Left lobe of liver (tissue), 2 donors: ENCODE measurements at regions not wholly inside any gene's neighbourhood (a gene's known extent, or its start where the extent isn't known, plus 50 kb on each side); places are given as distances from the start of the nearest gene placed in this dataset.
"Not testable (repeated sequence)": the region's sequence is repeated elsewhere in the genome, so short reads cannot be mapped to it uniquely, and the experiment has no call there.

Source experiments
- ATAC-seq: fragments of 200-7000 bp; cut with Tn5 transposase; one replicate; pipeline ENCODE4 v1.9.1; 2020; ENCODE audit warnings: mild to moderate bottlenecking, moderate library complexity
- DNase-seq: peaks from one replicate; pipeline ENCODE4 v3.0.0-alpha.2; 2020; ENCODE audit warnings: low spot score
- donor health status: DM: no; HTN: no; CAD: no; lungs with moderate emphysema.
- donor health status: DM: no; HTN: yes; CAD: no.

GRCh38 chr2:43005245-43005974, 213.0 kb upstream of the HAAO start:
- DNase-seq (peak; percentile 83), ATAC-seq (peak; percentile 94)

DNA sequence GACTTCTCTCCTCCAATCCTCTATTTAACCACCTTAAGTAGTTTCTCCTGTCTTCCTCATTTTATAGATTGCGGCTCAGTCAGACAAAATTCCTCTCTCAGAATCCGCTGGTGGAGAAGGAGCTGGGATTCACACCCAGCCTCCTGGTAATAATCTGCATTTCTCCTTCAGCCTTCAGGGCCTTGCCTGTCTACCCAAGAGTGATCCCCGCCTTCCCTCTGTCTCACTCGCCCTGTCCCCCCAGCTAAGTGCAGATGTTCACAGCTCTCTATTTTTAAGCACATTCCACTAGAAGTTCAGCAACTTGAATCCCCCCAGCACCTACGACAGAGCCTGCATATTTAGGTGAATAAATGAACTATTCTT, 212.5 kb upstream of the HAAO start:
- ATAC-seq (no peak), DNase-seq (no peak)

GRCh38 chr2:43004126-43004865, 211.9 kb upstream of the HAAO start:
- ATAC-seq, DNase-seq: not testable (repeated sequence)

DNA sequence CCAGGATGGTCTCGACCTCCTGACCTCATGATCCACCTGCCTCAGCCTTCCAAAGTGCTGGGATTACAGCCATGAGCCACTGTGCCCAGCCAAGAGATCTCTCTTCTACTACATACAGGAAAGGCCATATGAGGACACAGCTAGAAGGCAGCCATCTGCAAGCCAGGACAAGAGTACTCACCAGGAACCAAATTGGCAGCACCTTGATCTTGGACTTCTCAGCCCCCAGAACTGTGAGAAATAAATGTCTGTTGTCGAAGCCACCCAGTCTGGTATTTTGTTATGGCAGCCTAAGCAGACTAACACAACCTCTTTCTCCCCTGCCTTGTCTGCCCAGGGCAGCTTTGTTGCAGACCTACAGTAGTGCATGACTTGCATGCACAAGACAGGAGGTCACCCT, 211.3 kb upstream of the HAAO start:
- DNase-seq (peak; percentile 23), ATAC-seq (no peak)

DNA sequence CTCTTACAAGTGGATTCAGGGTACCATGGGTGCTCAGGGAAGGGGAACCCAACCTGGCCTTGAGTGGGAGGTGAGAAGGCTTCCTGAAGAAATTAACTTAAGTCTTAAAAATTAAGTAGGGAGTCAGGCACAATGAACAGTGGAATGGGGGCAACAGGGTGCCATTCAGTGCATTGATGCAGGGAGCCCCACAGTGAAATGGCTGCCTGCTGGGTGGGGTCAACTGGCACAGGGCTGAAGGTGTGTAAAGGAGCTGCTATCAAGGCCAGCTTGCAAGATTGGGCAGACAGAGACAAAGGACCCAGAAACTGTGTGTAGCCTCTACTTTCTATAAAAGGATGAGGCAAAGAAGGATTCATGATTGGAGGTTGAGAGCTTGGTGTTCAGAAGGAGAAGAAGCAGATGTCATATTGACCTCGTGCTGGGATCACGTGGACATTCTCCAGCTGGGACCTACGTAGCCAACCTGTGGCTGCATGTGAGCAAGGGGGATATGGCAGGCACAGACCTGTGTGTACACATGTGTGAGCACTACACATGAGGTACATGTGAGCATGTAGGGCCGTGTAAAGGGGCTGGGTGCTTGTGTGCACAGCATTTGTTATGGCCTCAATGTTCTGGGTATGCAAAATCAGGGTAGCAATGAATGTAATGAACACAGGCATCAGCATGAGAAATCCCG, 209.5 kb upstream of the HAAO start:
- DNase-seq (peak; percentile 30), ATAC-seq (no peak)

GRCh38 chr2:43001055-43001378, 208.6 kb upstream of the HAAO start:
- ATAC-seq: no peak
- DNase-seq: no peak

GRCh38 chr2:43000242-43001054, 208.1 kb upstream of the HAAO start:
- ATAC-seq: no peak
- DNase-seq: peak; percentile 41

DNA sequence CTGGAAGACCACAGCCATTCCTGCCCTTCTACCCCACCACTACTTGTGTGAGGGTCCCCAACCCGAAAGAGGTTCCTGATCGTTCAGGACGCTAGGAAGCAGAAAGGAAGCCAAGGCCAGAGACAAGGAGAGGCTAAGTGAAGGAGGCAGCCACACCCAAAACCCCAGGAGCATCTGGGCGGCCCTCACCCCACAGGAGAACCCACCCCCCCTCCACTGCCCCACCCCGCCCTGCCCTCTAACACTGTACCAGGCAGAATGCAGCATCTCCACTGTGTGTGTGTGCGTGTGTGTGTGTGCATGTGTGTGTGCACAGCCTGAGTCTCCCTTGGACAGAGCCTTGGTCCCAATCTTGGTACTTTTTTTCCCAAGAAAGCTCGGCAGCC, 207.5 kb upstream of the HAAO start:
- ATAC-seq: no peak

GRCh38 chr2:42999391-42999841, 207.0 kb upstream of the HAAO start:
- peak; percentile 33 for DNase-seq
- ATAC-seq: no peak

More for the DNA sequence above, 207.5 kb upstream of the HAAO start:
- no peak for DNase-seq

- DNase-seq (peak; percentile 16), ATAC-seq (no peak)
These were observed 206.3 kb upstream of the HAAO start for GRCh38 chr2:42998721-42999120.

GRCh38 chr2:42996528-42996927, 204.1 kb upstream of the HAAO start:
- peak; percentile 12 for DNase-seq

DNA sequence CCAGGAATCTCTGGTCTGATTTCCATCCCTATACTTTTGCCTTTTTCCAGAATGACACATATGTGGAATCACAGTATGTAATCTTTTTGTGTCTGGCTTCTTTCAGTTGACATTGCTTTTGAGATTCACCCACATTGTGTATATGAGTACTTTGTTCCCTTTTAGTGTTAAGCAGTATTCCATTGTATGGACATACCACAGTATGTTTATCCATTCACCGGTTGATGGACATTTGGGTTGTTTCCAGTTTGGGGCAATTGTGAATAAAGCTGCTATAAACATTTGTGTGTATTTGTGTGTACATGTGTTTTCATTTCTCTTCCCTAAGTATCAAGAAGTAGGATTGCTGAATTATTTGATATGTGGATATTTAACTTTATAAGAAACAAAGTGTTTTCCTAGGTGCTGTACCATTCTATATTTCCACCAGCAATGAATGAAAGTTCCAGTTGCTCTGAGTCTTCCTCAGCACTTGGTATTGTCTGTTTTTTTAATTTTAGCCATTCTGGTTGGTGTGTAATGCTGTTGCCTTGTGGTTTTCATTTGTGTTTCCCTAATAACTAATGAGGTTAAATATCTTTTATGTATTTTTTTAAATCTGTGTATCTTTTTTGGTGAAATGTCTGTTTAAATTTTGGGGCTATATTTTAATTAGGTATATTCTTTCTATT, 203.5 kb upstream of the HAAO start:
- ATAC-seq: no peak

More at GRCh38 chr2:42996528-42996927, 204.1 kb upstream of the HAAO start:
- ATAC-seq: no peak

GRCh38 chr2:42989283-42990081, 197.1 kb upstream of the HAAO start:
- DNase-seq: peak; percentile 0
- ATAC-seq: not testable (repeated sequence)

More for the DNA sequence above, 203.5 kb upstream of the HAAO start:
- no peak for DNase-seq

- DNase-seq, ATAC-seq: not testable (repeated sequence)
These were observed 195.7 kb upstream of the HAAO start for GRCh38 chr2:42988055-42988454.

DNA sequence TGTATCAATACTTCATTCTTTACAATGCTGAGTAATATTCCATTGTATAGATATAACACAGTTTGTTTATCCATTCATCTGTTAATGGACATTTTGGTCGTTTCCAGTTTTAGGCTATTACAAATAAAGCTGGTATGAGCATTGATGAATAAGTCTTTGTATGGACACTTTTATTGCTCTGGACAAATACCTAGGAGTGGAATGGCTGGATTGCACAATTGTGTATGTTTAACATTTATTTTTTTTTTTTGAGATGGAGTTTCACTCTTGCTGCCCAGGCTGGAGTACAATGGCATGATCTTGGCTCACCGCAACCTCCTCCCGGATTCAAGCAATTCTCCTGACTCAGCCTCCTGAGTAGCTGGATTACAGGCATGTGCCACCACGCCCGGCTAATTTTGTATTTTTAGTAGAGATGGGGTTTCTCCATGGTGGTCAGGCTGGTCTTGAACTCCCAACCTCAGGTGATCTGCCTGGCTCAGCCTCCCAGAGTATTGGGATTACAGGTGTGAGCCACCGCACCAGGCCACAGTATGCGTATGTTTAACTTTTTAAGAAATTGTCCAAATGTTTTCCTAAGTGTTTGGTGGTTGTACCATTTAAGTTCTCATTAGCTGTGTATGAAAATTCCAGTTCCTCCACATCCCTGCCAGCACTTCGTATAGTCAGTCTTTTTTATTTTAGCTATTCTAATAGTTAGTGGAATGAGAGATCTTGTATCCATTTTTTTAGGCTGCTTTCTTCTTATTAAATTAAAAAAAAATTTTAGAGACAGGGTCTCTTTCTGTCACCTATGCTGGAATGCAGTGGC, 194.9 kb upstream of the HAAO start:
- DNase-seq: no peak
- ATAC-seq: no peak

GRCh38 chr2:42984617-42985016, 192.2 kb upstream of the HAAO start:
- ATAC-seq (no peak), DNase-seq (no peak)

DNA sequence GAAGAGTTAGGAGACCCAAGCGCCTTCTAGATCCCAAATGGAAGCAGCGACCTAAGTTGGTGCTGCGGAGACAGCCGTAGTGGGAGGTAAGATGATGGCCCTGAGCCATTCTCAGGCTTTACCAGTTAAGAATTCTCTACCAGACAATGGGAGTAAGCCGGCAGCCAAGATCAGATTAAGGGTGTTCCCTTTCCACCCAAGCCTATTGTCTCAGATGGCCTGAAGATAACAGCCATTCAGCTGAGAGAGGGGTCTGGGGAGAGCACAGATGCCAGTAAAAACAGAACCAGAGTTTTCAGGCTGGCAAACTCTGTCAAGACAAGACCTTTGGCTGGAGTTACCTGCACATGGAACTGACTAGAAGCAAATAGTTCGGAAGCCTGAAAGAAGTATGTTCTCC, 191.7 kb upstream of the HAAO start:
- no peak for DNase-seq
- ATAC-seq: no peak

DNA sequence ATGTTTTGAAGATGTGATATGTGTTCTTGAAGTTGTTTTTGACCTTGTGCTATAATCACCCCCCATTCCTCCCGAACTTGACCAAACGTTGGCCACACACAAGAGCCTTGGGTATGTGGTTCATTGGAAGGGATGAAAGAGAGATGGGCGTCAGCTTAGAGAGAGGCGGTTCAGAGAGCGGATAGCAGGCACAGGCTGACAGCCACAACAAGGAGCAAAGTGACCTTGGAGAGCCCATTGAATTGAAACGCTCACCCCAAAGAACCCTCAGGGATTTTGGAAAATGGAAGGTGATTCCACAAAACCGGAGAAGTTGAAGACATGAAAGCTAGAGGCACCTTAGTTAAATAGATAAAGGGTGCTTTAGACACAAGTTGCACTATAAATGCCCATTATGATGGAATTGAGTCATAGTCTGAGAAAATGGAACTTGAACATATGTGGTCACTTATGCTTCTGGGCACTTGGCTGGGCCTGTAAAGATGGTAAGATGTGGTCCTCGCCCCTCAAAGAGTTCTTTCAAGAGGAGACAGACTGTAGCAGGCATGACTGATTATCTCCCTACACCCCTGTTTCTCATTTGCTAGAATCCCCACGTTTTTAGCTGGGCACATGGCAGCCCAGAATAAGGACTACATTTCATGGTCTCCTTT, 188.5 kb upstream of the HAAO start:
- DNase-seq: no peak
- no peak for ATAC-seq
